CD8-positive, alpha-beta memory T cell (primary cell): ENCODE measurements at regions not wholly inside any gene's neighbourhood (a gene's known extent, or its start where the extent isn't known, plus 50 kb on each side); places are given as distances from the start of the nearest gene placed in this dataset.
A peak's percentile ranks its signal among the peaks of the same experiment; 100 is the strongest.

Source experiments
- CTCF ChIA-PET: fragments of 350-600 bp; sonication (Branson Sonifier 250); formaldehyde crosslinking; loops from one replicate; lab custom pipeline; 2021; ENCODE audit warnings: antibody characterized with exemption; lab: Charles Lee
- POLR2A ChIA-PET: fragments of 350-600 bp; sonication (Branson Sonifier 250); formaldehyde crosslinking; loops from one replicate; lab custom pipeline; 2021; ENCODE audit warnings: antibody characterized with exemption; lab: Charles Lee
- DNase-seq, 5 donors: peaks; one replicate each; pipeline versions ENCODE4 v3.0.0 to v3.0.0-alpha.2; 2020 to 2022; ENCODE audit warnings: mixed read lengths in 1 of 5
- H3K27ac ChIP-seq: one replicate; pipeline ENCODE4 v1.7.0; 2013; ENCODE audit warnings: low read depth, mild to moderate bottlenecking, low read length, moderate library complexity
- H3K27me3 ChIP-seq: 2 replicates; pipeline ENCODE4 v1.7.0; 2013; ENCODE audit warnings: low read length, mild to moderate bottlenecking; ENCODE audit not compliant: insufficient read depth, poor library complexity, severe bottlenecking
- H3K36me3 ChIP-seq: 2 replicates; pipeline ENCODE4 v1.7.0; 2013; ENCODE audit warnings: mild to moderate bottlenecking, low read length, moderate library complexity; ENCODE audit not compliant: insufficient read depth
- H3K4me1 ChIP-seq: 2 replicates; pipeline ENCODE4 v1.7.0; 2013; ENCODE audit warnings: mild to moderate bottlenecking, low read length, moderate library complexity; ENCODE audit not compliant: insufficient read depth
- H3K4me3 ChIP-seq: 2 replicates; pipeline ENCODE4 v1.7.0; 2013; ENCODE audit warnings: mild to moderate bottlenecking, low read length
- H3K9me3 ChIP-seq: 2 replicates; pipeline ENCODE4 v1.7.0; 2013; ENCODE audit warnings: mild to moderate bottlenecking, low read length
- H3K27ac Mint-ChIP-seq, 8 donors: one replicate each; pipeline ENCODE4 v1.8.0; 2020 to 2021; ENCODE audit warnings: mixed read lengths in 8 of 8, mild to moderate bottlenecking in 6 of 8, inconsistent platforms in 3 of 8, moderate library complexity in 3 of 8
- H3K27me3 Mint-ChIP-seq, 2 donors: one replicate each; pipeline ENCODE4 v1.8.0; 2020 to 2021; ENCODE audit warnings: mixed read lengths in 2 of 2, mild to moderate bottlenecking in 1 of 2, moderate library complexity in 1 of 2
- H3K36me3 Mint-ChIP-seq, 3 donors: one replicate each; pipeline ENCODE4 v1.8.0; 2020 to 2021; ENCODE audit warnings: mixed read lengths in 3 of 3, inconsistent platforms in 1 of 3, mild to moderate bottlenecking in 1 of 3
- H3K4me1 Mint-ChIP-seq, 3 donors: one replicate each; pipeline ENCODE4 v1.8.0; 2020 to 2021; ENCODE audit warnings: mixed read lengths in 3 of 3, inconsistent platforms in 1 of 3, mild to moderate bottlenecking in 1 of 3
- H3K4me3 Mint-ChIP-seq, 7 donors: one replicate each; pipeline ENCODE4 v1.8.0; 2020 to 2021; ENCODE audit warnings: mixed read lengths in 7 of 7, mild to moderate bottlenecking in 6 of 7, moderate library complexity in 4 of 7, inconsistent platforms in 2 of 7
- H3K9me3 Mint-ChIP-seq, 5 donors: one replicate each; pipeline ENCODE4 v1.8.0; 2020 to 2022; ENCODE audit warnings: mixed read lengths in 5 of 5, mild to moderate bottlenecking in 3 of 5, moderate library complexity in 2 of 5, inconsistent platforms in 1 of 5

DNA sequence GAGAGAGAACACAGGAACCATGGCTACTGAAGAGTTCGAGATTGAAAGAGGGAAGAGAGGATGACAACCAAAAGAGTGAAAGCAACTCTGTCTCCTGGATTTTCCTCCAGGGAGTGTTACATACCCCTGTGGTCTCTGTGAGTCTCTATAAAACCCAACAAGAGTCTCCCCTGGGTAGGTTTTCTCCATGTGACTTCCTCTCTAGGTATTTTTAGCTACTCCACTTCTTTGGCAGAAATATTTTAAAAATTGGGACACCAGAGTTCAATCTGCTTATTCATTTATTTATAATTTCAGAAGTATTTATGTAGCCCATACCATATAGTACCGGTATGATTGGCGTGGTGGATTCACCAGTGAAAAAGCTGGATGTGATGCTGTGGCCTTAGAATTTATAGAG lies 671.7 kb upstream of the NR2F2 start:
- peaks cover 7 to 19% of the 10 kb centered on the region in 2 donors for H3K27me3 Mint-ChIP-seq
- no peak overlapping the region for H3K4me3 Mint-ChIP-seq
- Histone ChIP-seq H3K27me3 (no peaks in the 10 kb centered on the region), H3K27ac (no peak overlapping the region), H3K9me3 (no peaks in the 10 kb centered on the region), H3K36me3 (no peaks in the 10 kb centered on the region), H3K4me3 (no peak overlapping the region), H3K4me1 (no peaks in the 10 kb centered on the region)
- ChIA-PET POLR2A (no interaction called here), CTCF (no interaction called here)
- DNase-seq: no peak
- H3K27ac Mint-ChIP-seq: peak overlapping the region in 1 of 8 donors; percentile 9
- no peaks in the 10 kb centered on the region for H3K9me3 Mint-ChIP-seq
- peaks cover 0 to 7% (median 1%) of the 10 kb centered on the region in 3 donors for H3K36me3 Mint-ChIP-seq
- H3K4me1 Mint-ChIP-seq: no peaks in the 10 kb centered on the region

DNA sequence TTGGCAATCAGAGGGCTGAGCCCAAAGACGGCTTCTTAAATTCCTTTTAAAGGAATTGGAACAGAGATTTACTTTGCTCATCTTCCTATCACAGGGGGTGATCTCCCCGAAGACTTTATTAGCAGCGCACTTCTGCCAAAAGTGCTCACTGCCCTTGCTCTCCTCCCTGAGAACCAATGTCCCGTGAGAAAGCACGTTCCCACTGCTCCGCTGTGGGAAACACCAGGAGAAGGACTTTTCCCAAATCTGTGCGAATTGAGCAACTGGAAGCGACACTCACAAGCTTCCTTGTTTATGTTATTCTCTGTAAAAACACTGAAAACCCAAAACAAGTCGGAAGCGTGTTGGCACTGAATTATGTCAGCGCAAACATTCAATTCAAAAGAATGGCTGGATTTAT lies 670.8 kb upstream of the NR2F2 start:
- no peak overlapping the region for H3K27ac ChIP-seq
- ChIA-PET CTCF (no interaction called here), POLR2A (no interaction called here)
- H3K27me3 ChIP-seq: no peaks in the 10 kb centered on the region
- H3K27me3 Mint-ChIP-seq: peaks cover 7 to 19% of the 10 kb centered on the region in 2 donors
- no peak overlapping the region for H3K4me3 Mint-ChIP-seq
- no peaks in the 10 kb centered on the region for H3K9me3 ChIP-seq
- no peaks in the 10 kb centered on the region for H3K9me3 Mint-ChIP-seq
- no peaks in the 10 kb centered on the region for H3K4me1 ChIP-seq
- no peak overlapping the region for H3K27ac Mint-ChIP-seq
- no peak overlapping the region for H3K4me3 ChIP-seq
- H3K4me1 Mint-ChIP-seq: no peaks in the 10 kb centered on the region
- H3K36me3 ChIP-seq: no peaks in the 10 kb centered on the region
- DNase-seq: no peak
- peaks cover 0 to 7% (median 1%) of the 10 kb centered on the region in 3 donors for H3K36me3 Mint-ChIP-seq

DNA sequence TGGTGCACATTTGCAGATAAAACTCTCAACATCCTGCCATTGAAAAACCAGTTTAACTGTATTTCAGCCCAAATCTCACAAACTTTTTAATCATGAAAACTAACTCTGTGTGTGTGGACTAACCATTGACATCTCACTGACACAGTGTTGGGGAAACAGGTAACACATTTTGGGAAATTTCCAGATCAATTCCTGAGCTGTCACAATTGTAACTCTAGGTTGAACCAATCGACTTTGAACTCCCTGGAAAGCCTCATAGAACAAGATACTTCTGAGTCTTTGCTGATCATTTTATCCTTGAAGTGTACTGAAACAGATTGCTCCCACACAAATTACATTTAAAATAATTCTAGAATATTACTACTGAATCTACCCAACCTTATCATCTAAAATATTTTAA lies 667.9 kb upstream of the NR2F2 start:
- peaks cover 4 to 20% of the 10 kb centered on the region in 2 donors for H3K27me3 Mint-ChIP-seq
- DNase-seq: no peak
- ChIA-PET CTCF (no interaction called here), POLR2A (no interaction called here)
- Histone ChIP-seq H3K4me1 (no peaks in the 10 kb centered on the region), H3K9me3 (no peaks in the 10 kb centered on the region), H3K27ac (no peak overlapping the region), H3K4me3 (no peak overlapping the region), H3K36me3 (no peaks in the 10 kb centered on the region), H3K27me3 (no peaks in the 10 kb centered on the region)
- H3K36me3 Mint-ChIP-seq: peaks cover 0 to 5% (median 1%) of the 10 kb centered on the region in 3 donors
- H3K4me1 Mint-ChIP-seq: no peaks in the 10 kb centered on the region
- H3K4me3 Mint-ChIP-seq: no peak overlapping the region
- H3K9me3 Mint-ChIP-seq: no peaks in the 10 kb centered on the region
- H3K27ac Mint-ChIP-seq: no peak overlapping the region

DNA sequence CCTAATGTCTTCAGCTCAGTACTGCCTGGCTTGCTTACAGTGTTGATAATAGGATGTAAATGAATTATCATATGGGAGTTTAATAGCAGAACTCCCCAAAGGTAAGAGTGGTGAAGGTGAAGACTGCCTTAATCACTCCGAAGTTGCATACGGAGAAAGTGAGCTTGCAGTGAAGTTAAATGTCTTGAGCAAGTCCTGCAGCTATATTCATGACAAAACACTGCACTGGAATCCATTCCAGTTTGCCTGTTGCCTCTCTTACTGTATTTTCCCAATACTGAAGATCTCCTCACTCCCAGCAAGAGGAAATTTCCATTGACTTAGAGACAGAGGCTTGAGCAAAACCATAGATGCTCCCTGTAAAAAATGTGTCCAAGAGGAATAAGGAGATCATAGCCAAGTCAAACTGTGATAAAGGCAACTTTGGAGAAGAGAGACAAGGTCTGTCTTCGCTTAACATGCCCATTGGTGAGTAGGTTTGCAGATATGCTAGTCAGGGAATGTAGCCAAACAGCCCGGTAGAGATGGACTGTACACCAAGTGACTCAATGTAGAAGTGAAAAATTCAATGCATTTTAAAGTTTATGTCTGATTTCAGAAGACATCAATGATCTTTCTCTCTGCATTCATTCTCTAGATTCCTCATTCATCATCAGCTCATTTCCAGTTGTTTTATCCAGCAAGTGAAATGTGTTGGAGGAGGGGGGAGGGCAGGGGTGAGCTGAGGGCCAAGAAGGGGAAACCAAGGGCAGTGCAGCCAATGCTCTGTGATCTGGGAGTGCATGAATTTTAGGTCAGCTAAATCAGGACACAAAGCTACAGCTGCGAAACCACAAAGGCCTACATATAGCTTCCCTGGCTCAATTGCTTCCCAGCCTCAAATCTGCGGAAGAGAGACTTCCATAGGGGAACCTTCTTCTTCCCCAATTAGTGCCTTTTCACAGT lies 667.1 kb upstream of the NR2F2 start:
- DNase-seq: no peak
- Mint-ChIP-seq H3K4me1 (peaks cover 0 to under 1% (median 0%) of the 10 kb centered on the region in 3 donors), H3K36me3 (peaks cover 0 to 3% (median 2%) of the 10 kb centered on the region in 3 donors), H3K4me3 (no peak overlapping the region), H3K27ac (no peak overlapping the region), H3K9me3 (no peaks in the 10 kb centered on the region), H3K27me3 (peaks cover 6 to 21% of the 10 kb centered on the region in 2 donors)
- Histone ChIP-seq H3K36me3 (no peaks in the 10 kb centered on the region), H3K4me3 (no peak overlapping the region), H3K27me3 (no peaks in the 10 kb centered on the region), H3K27ac (no peak overlapping the region), H3K4me1 (no peaks in the 10 kb centered on the region), H3K9me3 (no peaks in the 10 kb centered on the region)
- ChIA-PET POLR2A (no interaction called here), CTCF (no interaction called here)

DNA sequence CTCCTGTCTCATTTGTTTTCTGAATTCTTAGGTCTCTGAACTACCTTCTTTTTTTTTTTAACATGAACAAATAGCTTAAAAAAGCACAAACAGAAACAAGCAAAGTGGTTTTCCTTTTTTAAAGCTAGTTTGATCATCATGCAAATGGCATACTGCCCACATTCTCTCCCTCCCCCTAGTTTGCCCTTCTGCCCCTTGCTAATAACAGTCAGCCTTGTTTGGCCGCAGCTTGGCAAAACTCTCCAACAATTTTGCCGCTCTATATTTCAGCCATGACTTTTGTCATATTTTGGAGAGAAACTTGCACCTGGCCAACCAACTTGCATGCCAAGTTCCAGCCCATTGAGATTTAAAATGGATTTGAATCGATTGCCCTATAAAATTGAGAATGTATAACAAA lies 666.0 kb upstream of the NR2F2 start:
- H3K27me3 Mint-ChIP-seq: peaks cover 7 to 18% of the 10 kb centered on the region in 2 donors
- DNase-seq: no peak
- H3K36me3 Mint-ChIP-seq: peaks cover 0 to 3% (median 0%) of the 10 kb centered on the region in 3 donors
- ChIA-PET CTCF (no interaction called here), POLR2A (no interaction called here)
- no peak overlapping the region for H3K4me3 Mint-ChIP-seq
- no peaks in the 10 kb centered on the region for H3K9me3 Mint-ChIP-seq
- H3K9me3 ChIP-seq: no peaks in the 10 kb centered on the region
- H3K4me3 ChIP-seq: no peak overlapping the region
- H3K4me1 ChIP-seq: no peaks in the 10 kb centered on the region
- no peak overlapping the region for H3K27ac Mint-ChIP-seq
- no peaks in the 10 kb centered on the region for H3K27me3 ChIP-seq
- no peaks in the 10 kb centered on the region for H3K36me3 ChIP-seq
- H3K4me1 Mint-ChIP-seq: peaks cover 3 to 10% (median 6%) of the 10 kb centered on the region in 3 donors
- H3K27ac ChIP-seq: no peak overlapping the region

DNA sequence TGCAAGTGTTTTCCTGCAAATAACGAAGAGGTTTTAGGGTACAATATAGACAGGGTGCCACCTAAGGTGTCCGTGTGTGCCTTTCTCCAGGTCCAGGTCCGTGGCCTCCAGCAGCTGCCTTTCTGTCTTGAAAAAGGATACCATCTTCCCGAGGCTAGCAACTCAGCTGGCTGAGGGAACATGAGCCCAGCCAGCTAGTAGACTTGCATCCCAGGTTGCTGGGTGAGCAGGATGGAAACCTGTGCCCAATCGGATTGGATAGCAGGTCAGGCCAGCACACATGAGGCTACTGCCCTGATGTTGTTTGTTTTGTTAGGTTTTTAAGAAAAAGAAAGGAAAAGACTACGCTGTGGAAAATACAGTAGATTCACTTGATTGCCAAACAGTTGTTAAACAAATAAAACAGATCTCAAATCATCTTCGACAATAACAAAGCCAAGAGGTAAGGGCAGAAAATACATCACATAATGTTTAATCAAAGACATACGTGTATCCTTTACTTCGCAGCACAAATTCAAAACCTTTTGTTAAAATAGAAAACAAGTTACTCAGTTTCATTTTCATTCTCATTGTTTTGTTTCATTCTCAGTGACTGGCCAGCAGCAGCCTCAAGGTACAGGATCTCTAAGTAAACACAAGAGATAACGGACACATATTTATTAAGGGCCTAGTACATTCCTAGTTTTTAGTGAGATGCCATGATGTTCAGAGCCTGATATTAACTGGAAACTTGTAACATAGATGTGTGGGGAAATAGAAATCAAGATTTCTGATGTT lies 661.2 kb upstream of the NR2F2 start:
- Histone ChIP-seq H3K27me3 (peaks cover 5% of the 10 kb centered on the region), H3K36me3 (no peaks in the 10 kb centered on the region), H3K9me3 (no peaks in the 10 kb centered on the region), H3K4me3 (no peak overlapping the region), H3K4me1 (no peaks in the 10 kb centered on the region), H3K27ac (no peak overlapping the region)
- peaks cover 9 to 13% (median 12%) of the 10 kb centered on the region in 3 donors for H3K4me1 Mint-ChIP-seq
- peak overlapping the region in 6 of 8 donors; percentile 44 to 63 (median 50) for H3K27ac Mint-ChIP-seq
- H3K9me3 Mint-ChIP-seq: peaks cover 0 to 3% (median 0%) of the 10 kb centered on the region in 5 donors
- ChIA-PET CTCF (no interaction called here), POLR2A (no interaction called here)
- peaks cover 0 to 1% (median 0%) of the 10 kb centered on the region in 3 donors for H3K36me3 Mint-ChIP-seq
- peak overlapping the region; percentile 51 to 76 (median 62) for H3K4me3 Mint-ChIP-seq
- DNase-seq: no peak
- peaks cover 3 to 4% of the 10 kb centered on the region in 2 donors for H3K27me3 Mint-ChIP-seq

DNA sequence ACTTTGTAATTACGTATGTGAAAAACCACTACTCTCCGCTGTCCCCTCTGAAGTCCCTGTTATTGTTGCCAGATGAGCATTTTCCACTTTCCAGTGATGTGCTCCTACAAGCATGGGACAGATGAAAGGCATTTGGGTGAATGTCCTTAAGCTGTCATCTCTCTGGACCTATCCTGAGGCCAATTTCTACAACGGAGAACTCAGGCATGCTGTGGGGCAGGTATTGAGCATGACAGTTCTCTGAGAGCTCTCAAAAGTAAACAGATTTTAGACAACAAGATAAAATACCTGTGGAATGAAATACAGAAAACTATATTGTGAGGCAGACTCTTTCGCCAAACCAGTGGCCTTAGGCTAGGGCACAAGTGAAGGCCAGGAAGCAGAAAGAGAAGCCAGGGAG lies 656.5 kb upstream of the NR2F2 start:
- Histone ChIP-seq H3K9me3 (no peaks in the 10 kb centered on the region), H3K27me3 (peaks cover 5% of the 10 kb centered on the region), H3K4me1 (no peaks in the 10 kb centered on the region), H3K36me3 (no peaks in the 10 kb centered on the region), H3K27ac (no peak overlapping the region), H3K4me3 (no peak overlapping the region)
- POLR2A ChIA-PET: no interaction called here
- Mint-ChIP-seq H3K36me3 (peaks cover 0 to 10% (median 0%) of the 10 kb centered on the region in 3 donors), H3K27ac (no peak overlapping the region), H3K9me3 (peaks cover 0 to 7% (median 0%) of the 10 kb centered on the region in 5 donors), H3K27me3 (peaks cover 0 to 17% of the 10 kb centered on the region in 2 donors), H3K4me1 (peaks cover 5 to 12% (median 7%) of the 10 kb centered on the region in 3 donors), H3K4me3 (no peak overlapping the region)
- CTCF ChIA-PET: no interaction called here
- DNase-seq: no peak

DNA sequence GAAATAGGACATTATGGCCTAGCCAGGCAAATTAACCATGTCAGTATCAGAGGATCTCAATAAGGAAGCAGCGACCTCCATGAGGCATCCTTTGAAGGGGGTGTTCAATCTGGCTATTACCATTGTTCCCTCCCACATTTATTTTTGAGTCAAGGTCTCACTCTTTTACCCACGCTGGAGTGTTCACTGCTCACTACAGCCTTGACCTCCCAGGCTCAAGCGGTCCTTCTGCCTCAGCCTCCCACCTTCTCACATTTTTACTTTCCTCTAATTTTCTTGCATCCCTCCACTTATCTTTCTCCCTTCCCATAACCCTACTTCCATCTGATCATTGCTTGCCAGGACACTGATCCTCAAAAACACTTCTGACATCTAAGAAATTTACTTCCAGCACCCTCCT lies 654.0 kb upstream of the NR2F2 start:
- Histone ChIP-seq H3K4me3 (no peak overlapping the region), H3K36me3 (no peaks in the 10 kb centered on the region), H3K9me3 (no peaks in the 10 kb centered on the region), H3K4me1 (no peaks in the 10 kb centered on the region), H3K27ac (no peak overlapping the region), H3K27me3 (peaks cover 5% of the 10 kb centered on the region)
- ChIA-PET POLR2A (no interaction called here), CTCF (interaction anchor here (1.0 kb wide), 1 partner anchor 13 kb away, joined by 3 read pairs; no protein-coding TSS in a partner anchor)
- H3K27ac Mint-ChIP-seq: no peak overlapping the region
- H3K36me3 Mint-ChIP-seq: peaks cover 0 to 10% (median 0%) of the 10 kb centered on the region in 3 donors
- DNase-seq: no peak
- H3K9me3 Mint-ChIP-seq: peaks cover 0 to 7% (median 0%) of the 10 kb centered on the region in 5 donors
- peaks cover 0 to 17% of the 10 kb centered on the region in 2 donors for H3K27me3 Mint-ChIP-seq
- no peaks in the 10 kb centered on the region for H3K4me1 Mint-ChIP-seq
- no peak overlapping the region for H3K4me3 Mint-ChIP-seq
